Endothelial cell of umbilical vein (primary cell): ENCODE measurements at regions not wholly inside any gene's neighbourhood (a gene's known extent, or its start where the extent isn't known, plus 50 kb on each side); places are given as distances from the start of the nearest gene placed in this dataset.

Experiments
- BruUV-seq: library from RNA; stranded (reverse); fragments of 400-500 nt; replicated peaks from 2 replicates; lab custom pipeline; 2021; lab: Mats Ljungman, UMichigan
- CTCF ChIA-PET: fragments of 300-600, 350-600 bp; sonication (Branson Sonifier 250); formaldehyde crosslinking; loops from one replicate; lab custom pipeline; 2021; ENCODE audit warnings: antibody characterized with exemption, inconsistent platforms; lab: Charles Lee
- POLR2A ChIA-PET: fragments of 300-600, 350-600 bp; sonication (Branson Sonifier 250); formaldehyde crosslinking; loops from one replicate; lab custom pipeline; 2021; ENCODE audit warnings: antibody characterized with exemption, inconsistent platforms; lab: Charles Lee
- DNase-seq: peaks from one replicate; pipeline ENCODE4 v3.0.0-alpha.2; 2011; ENCODE audit warnings: low read depth, low spot score
- FAIRE-seq: peaks from 2 replicates; lab custom pipeline; 2011; peaks lifted over from hg19 to GRCh38; lab: Jason Lieb, UNC
- H2AFZ ChIP-seq: 2 replicates; pipeline ENCODE4 v1.6.0; 2012; ENCODE audit warnings: low read depth, low read length, control low read depth, inconsistent platforms
- H3K27ac ChIP-seq: 2 replicates; pipeline ENCODE4 v1.5.1; 2011; ENCODE audit warnings: low read depth, mild to moderate bottlenecking, control low read depth, low read length, moderate library complexity; ENCODE audit not compliant: insufficient read depth
- H3K27me3 ChIP-seq, 2 experiments: 2 replicates each; pipeline versions ENCODE4 v1.6.0 to v1.6.1; 2011; ENCODE audit warnings: low read length in 2 of 2, mixed read lengths in 1 of 2; ENCODE audit not compliant: control insufficient read depth in 2 of 2, insufficient read depth in 2 of 2
- H3K36me3 ChIP-seq, 2 experiments: 2 replicates in 1 of 2; 3 replicates in 1 of 2; pipeline ENCODE4 v1.5.1; 2011; ENCODE audit warnings: low read length in 2 of 2, mild to moderate bottlenecking in 1 of 2, moderate library complexity in 1 of 2; ENCODE audit not compliant: control insufficient read depth in 2 of 2, insufficient read depth in 2 of 2; ENCODE audit errors: extremely low read depth in 1 of 2
- H3K4me1 ChIP-seq: 3 replicates; pipeline ENCODE4 v1.5.1; 2011; ENCODE audit warnings: mild to moderate bottlenecking, low read length; ENCODE audit not compliant: control insufficient read depth, insufficient read depth; ENCODE audit errors: extremely low read depth
- H3K4me2 ChIP-seq: 2 replicates; pipeline ENCODE4 v1.6.1; 2011; ENCODE audit warnings: low read length, control low read depth, mixed read lengths; ENCODE audit not compliant: insufficient read depth
- H3K4me3 ChIP-seq, 3 experiments: fragments of 200-600 bp in 1 of 3; sonication (generic), shearing (Covaris generic) in 1 of 3; replicated peaks in 1 of 3; 2 replicates each; pipeline ENCODE4 v1.5.1; 2011 to 2016; ENCODE audit warnings: control low read depth in 3 of 3, low read length in 3 of 3, mild to moderate bottlenecking in 2 of 3, inconsistent platforms in 1 of 3, low read depth in 1 of 3, moderate library complexity in 1 of 3; ENCODE audit not compliant: insufficient read depth in 1 of 3
- H3K79me2 ChIP-seq: 2 replicates; pipeline ENCODE4 v1.6.0; 2012; ENCODE audit warnings: low read length, inconsistent platforms; ENCODE audit not compliant: control insufficient read depth, insufficient read depth
- H3K9ac ChIP-seq: replicated peaks from 2 replicates; pipeline ENCODE3; 2011; ENCODE audit warnings: low read length, control low read depth; ENCODE audit not compliant: insufficient read depth; ENCODE audit errors: extremely low read depth
- H3K9me1 ChIP-seq: replicated peaks from 3 replicates; pipeline ENCODE4 v1.6.0; 2011; ENCODE audit warnings: mild to moderate bottlenecking, low read length; ENCODE audit not compliant: control insufficient read depth, insufficient read depth; ENCODE audit errors: extremely low read depth
- H3K9me3 ChIP-seq: replicated peaks from 2 replicates; pipeline ENCODE4 v1.5.1; 2012; ENCODE audit warnings: low read length, inconsistent platforms; ENCODE audit not compliant: control insufficient read depth, insufficient read depth
- H4K20me1 ChIP-seq: replicated peaks from 2 replicates; pipeline ENCODE3; 2011; ENCODE audit warnings: mild to moderate bottlenecking, low read length; ENCODE audit not compliant: control insufficient read depth, insufficient read depth; ENCODE audit errors: extremely low read depth
- EZH2 ChIP-seq: IDR thresholded peaks from 2 replicates; pipeline ENCODE4 v1.6.1; 2012; ENCODE audit warnings: borderline replicate concordance, low read depth, mild to moderate bottlenecking, moderate library complexity, low read length, inconsistent platforms; ENCODE audit not compliant: severe bottlenecking
- FOS ChIP-seq: IDR thresholded peaks from 2 replicates; pipeline ENCODE4 v1.6.1; 2011; ENCODE audit warnings: mild to moderate bottlenecking, low read length, moderate library complexity, borderline replicate concordance; ENCODE audit not compliant: insufficient read depth
- GATA2 ChIP-seq: IDR thresholded peaks from 2 replicates; pipeline ENCODE4 v1.7.0; 2011; ENCODE audit warnings: low read depth, mild to moderate bottlenecking, moderate library complexity, mixed read lengths, low read length; ENCODE audit not compliant: insufficient read length, insufficient read depth
- JUN ChIP-seq: IDR thresholded peaks from 2 replicates; pipeline ENCODE4 v1.6.1; 2011; ENCODE audit warnings: borderline replicate concordance, low read depth; ENCODE audit not compliant: insufficient read length, insufficient read depth
- MYC ChIP-seq: IDR thresholded peaks from one replicate; pipeline ENCODE4 v1.6.1; 2011; ENCODE audit warnings: mild to moderate bottlenecking, low read depth, low read length
- POLR2A ChIP-seq: IDR thresholded peaks from 2 replicates; pipeline ENCODE4 v1.6.1; 2012; ENCODE audit warnings: low read depth, mild to moderate bottlenecking, control low read depth, low read length
- POLR2AphosphoS5 ChIP-seq: IDR thresholded peaks from 2 replicates; pipeline ENCODE4 v1.6.1; 2012; ENCODE audit warnings: low read depth, mild to moderate bottlenecking, control low read depth, low read length, moderate library complexity; ENCODE audit not compliant: insufficient read depth
- dilution Hi-C: fragments of 300-500 bp; cut with MboI; formaldehyde crosslinking; loops from one replicate; pipeline ENCODE4 v1.15.0; 2019; ENCODE audit warnings: low sequenced_read_pairs; ENCODE audit not compliant: extremely low pct_ligation_motif_present
- intact Hi-C: fragments of 100-400 bp; cut with micrococcal nuclease; formaldehyde crosslinking; loops from one replicate; pipeline ENCODE4 v1.10.0; 2022
- TF ChIP-seq, protein P1 (sequence below), 2 donors: IDR thresholded peaks; 1 replicate in 1 of 2; 2 replicates in 1 of 2; pipeline ENCODE4 v1.5.1; 2011; ENCODE audit warnings: low read length in 2 of 2, mild to moderate bottlenecking in 2 of 2, moderate library complexity in 2 of 2, control low read depth in 1 of 2, inconsistent platforms in 1 of 2, low read depth in 1 of 2; ENCODE audit not compliant: insufficient read depth in 1 of 2; ENCODE audit errors: extremely low read depth in 1 of 2
- TF ChIP-seq, protein P2 (sequence below): IDR thresholded peaks from 2 replicates; pipeline ENCODE4 v1.6.1; 2011; ENCODE audit not compliant: insufficient read depth, insufficient read length

DNA sequence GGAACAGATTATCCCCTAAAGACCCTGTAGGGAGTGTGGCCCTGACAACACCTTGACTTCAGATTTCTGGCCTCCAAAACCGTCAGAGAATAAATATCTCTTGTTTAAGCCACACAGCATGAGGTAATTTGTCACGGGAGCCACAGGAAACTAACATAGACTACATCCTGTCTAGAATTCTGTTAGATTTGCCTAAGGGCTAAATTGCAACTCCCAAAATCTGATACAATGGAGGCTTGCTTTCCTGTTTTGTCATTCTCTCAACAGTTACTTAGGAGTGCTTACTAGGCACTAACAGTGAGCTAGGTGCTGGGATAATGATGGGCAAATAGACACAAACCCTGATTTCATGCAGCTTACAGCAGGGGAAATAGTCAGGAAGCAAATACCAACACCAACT, 141.6 kb downstream of the MIS18A start:
- no TSS peak for BruUV-seq
- POLR2A ChIA-PET: no interaction called here
- Histone ChIP-seq H3K27me3 (no peaks in the 10 kb centered on the region), H3K36me3 (no peaks in the 10 kb centered on the region), H3K4me2 (no peak overlapping the region), H3K9me1 (no peaks in the 10 kb centered on the region), H4K20me1 (no peaks in the 10 kb centered on the region), H3K27ac (no peak overlapping the region), H2AFZ (no peak overlapping the region), H3K4me1 (no peaks in the 10 kb centered on the region), H3K4me3 (no peak overlapping the region), H3K79me2 (no peaks in the 10 kb centered on the region), H3K9me3 (no peaks in the 10 kb centered on the region), H3K9ac (no peak overlapping the region)
- no peak for FAIRE-seq
- no peak for DNase-seq
- CTCF ChIA-PET: interaction anchor here (1.6 kb wide), 1 partner anchor 121 kb away, joined by 4 read pairs; no protein-coding TSS in a partner anchor
- TF ChIP-seq GATA2: no peak
- no peak for TF ChIP-seq POLR2AphosphoS5
- no peak for TF ChIP-seq MYC
- TF ChIP-seq, protein P1, sequence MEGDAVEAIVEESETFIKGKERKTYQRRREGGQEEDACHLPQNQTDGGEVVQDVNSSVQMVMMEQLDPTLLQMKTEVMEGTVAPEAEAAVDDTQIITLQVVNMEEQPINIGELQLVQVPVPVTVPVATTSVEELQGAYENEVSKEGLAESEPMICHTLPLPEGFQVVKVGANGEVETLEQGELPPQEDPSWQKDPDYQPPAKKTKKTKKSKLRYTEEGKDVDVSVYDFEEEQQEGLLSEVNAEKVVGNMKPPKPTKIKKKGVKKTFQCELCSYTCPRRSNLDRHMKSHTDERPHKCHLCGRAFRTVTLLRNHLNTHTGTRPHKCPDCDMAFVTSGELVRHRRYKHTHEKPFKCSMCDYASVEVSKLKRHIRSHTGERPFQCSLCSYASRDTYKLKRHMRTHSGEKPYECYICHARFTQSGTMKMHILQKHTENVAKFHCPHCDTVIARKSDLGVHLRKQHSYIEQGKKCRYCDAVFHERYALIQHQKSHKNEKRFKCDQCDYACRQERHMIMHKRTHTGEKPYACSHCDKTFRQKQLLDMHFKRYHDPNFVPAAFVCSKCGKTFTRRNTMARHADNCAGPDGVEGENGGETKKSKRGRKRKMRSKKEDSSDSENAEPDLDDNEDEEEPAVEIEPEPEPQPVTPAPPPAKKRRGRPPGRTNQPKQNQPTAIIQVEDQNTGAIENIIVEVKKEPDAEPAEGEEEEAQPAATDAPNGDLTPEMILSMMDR (IDR thresholded peaks at IDR 0.05; ENCODE audit: extremely low read depth in 1 of 2, insufficient read depth in 1 of 2, low read depth in 1 of 2, low read length in 2 of 2): no peak
- TF ChIP-seq EZH2: no peak
- TF ChIP-seq JUN: no peak
- TF ChIP-seq FOS: no peak
- no peak for TF ChIP-seq POLR2A
- TF ChIP-seq, protein P2, sequence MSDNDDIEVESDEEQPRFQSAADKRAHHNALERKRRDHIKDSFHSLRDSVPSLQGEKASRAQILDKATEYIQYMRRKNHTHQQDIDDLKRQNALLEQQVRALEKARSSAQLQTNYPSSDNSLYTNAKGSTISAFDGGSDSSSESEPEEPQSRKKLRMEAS: no peak
- intact Hi-C loops (no loop called here), dilution Hi-C loops (no loop called here)
